Spleen (tissue), 11 donors: ENCODE measurements at regions not wholly inside any gene's neighbourhood (a gene's known extent, or its start where the extent isn't known, plus 50 kb on each side); places are given as distances from the start of the nearest gene placed in this dataset.

ENCODE experiments used
- DNase-seq: peaks from one replicate; pipeline ENCODE4 v3.0.0-alpha.2; 2020
- H3K27ac ChIP-seq, 8 donors: fragments of 200-600 bp; sonication (generic) in 7 of 8; 1 replicate in 4 of 8; 2 replicates in 4 of 8; pipeline versions ENCODE4 v1.5.0 to v1.8.0; 2016 to 2021; ENCODE audit warnings: inconsistent platforms in 4 of 8, mild to moderate bottlenecking in 4 of 8, moderate library complexity in 1 of 8
- H3K27me3 ChIP-seq, 7 donors: fragments of 200-600 bp; sonication (generic) in 6 of 7; replicated peaks in 1 of 7; 1 replicate in 4 of 7; 2 replicates in 3 of 7; pipeline versions ENCODE4 v1.5.0 to v1.8.0; 2016 to 2021; ENCODE audit warnings: inconsistent platforms in 3 of 7, mild to moderate bottlenecking in 1 of 7
- H3K36me3 ChIP-seq, 6 donors: fragments of 200-600 bp; sonication (generic) in 5 of 6; 1 replicate in 4 of 6; 2 replicates in 2 of 6; pipeline versions ENCODE4 v1.5.0 to v1.8.0; 2016 to 2021; ENCODE audit warnings: inconsistent platforms in 2 of 6
- H3K4me1 ChIP-seq, 6 donors: fragments of 200-600 bp; sonication (generic) in 5 of 6; 1 replicate in 3 of 6; 2 replicates in 3 of 6; pipeline versions ENCODE4 v1.5.0 to v1.8.0; 2016 to 2021; ENCODE audit warnings: inconsistent platforms in 3 of 6
- H3K4me3 ChIP-seq, 8 donors: fragments of 200-600 bp; sonication (generic) in 7 of 8; 1 replicate in 4 of 8; 2 replicates in 4 of 8; pipeline versions ENCODE4 v1.5.0 to v1.8.0; 2016 to 2021; ENCODE audit warnings: inconsistent platforms in 4 of 8, mild to moderate bottlenecking in 4 of 8, moderate library complexity in 2 of 8
- H3K9me3 ChIP-seq, 8 donors: fragments of 200-600 bp; sonication (generic) in 7 of 8; 1 replicate in 4 of 8; 2 replicates in 4 of 8; pipeline versions ENCODE4 v1.5.0 to v1.8.0; 2016 to 2021; ENCODE audit warnings: inconsistent platforms in 4 of 8
- CTCF ChIP-seq, 11 experiments: fragments of 200-600 bp in 7 of 11; fragments of 450-650 bp in 4 of 11; sonication (generic) in 4 of 11; IDR thresholded peaks in 8 of 11; conservative IDR thresholded peaks in 3 of 11; 1 replicate in 7 of 11; 2 replicates in 4 of 11; pipeline versions ENCODE4 v1.4.0 to v1.8.0; 2016 to 2021; ENCODE audit warnings: antibody characterized with exemption in 11 of 11, inconsistent platforms in 4 of 11, mild to moderate bottlenecking in 1 of 11
- POLR2A ChIP-seq, 3 donors: fragments of 450-650 bp; IDR thresholded peaks; one replicate each; pipeline ENCODE4 v1.5.1; 2017; ENCODE audit warnings: antibody characterized with exemption in 3 of 3, mild to moderate bottlenecking in 1 of 3
- POLR2AphosphoS5 ChIP-seq, 3 donors: sonication (generic); formaldehyde crosslinking; IDR thresholded peaks; one replicate each; pipeline ENCODE4 v1.5.1; 2017; ENCODE audit warnings: antibody characterized with exemption in 3 of 3
- WGBS, 5 donors: extraction: QIAGEN DNeasy Blood & Tissue Kit in 3 of 5; methylation state at CpG; one replicate each; pipeline versions ENCODE4 v1.1.5 to v1.1.7; 2013 to 2018; 5-methylcytosine and 5-hydroxymethylcytosine counted together
- intact Hi-C: fragments of 100-400 bp; cut with DNase I; formaldehyde crosslinking; loops from one replicate; pipeline ENCODE4 v1.15.0; 2023; ENCODE audit warnings: low total_unique reads
- donor health status: healthy with polysubstance abuse.
- donor health status: DM: no; HTN: no; CAD: no; lungs with moderate emphysema.
- donor health status: DM: no; HTN: no; CAD: no.
- donor health status: Bipolar disorder and iron deficiency.
- donor health status: healthy.
- donor health status: DM: no; HTN: no; CAD: no.
- donor health status: DM: yes; HTN: yes; CAD: no.

- WGBS, 5 donors, result 86 to 91% (median 87%) methylated on average over 7 of the region's 7 CpGs
- intact Hi-C loops, result no loop called here
- no peak for DNase-seq
- Histone ChIP-seq H3K36me3 (no peaks in the 10 kb centered on the region), H3K27ac (no peak overlapping the region), H3K9me3 (no peaks in the 10 kb centered on the region), H3K27me3 (no peaks in the 10 kb centered on the region), H3K4me3 (no peak overlapping the region), H3K4me1 (no peaks in the 10 kb centered on the region)
- TF ChIP-seq CTCF (IDR thresholded peaks at IDR 0.05 in 8 of 11, conservative IDR thresholded peaks at IDR 0.05 in 3 of 11) (no peak), POLR2A (IDR thresholded peaks at IDR 0.05) (no peak), POLR2AphosphoS5 (IDR thresholded peaks at IDR 0.05) (no peak)
Measured at GRCh38 chr18:75524841-75525240, 97.3 kb upstream of the SMIM21 start.

- intact Hi-C loops, result no loop called here
- 85 to 96% (median 88%) methylated on average over 8 of the region's 8 CpGs for WGBS, 5 donors
- Histone ChIP-seq H3K4me3 (no peak overlapping the region), H3K9me3 (no peaks in the 10 kb centered on the region), H3K27me3 (no peaks in the 10 kb centered on the region), H3K36me3 (no peaks in the 10 kb centered on the region), H3K4me1 (no peaks in the 10 kb centered on the region), H3K27ac (no peak overlapping the region)
- no peak for TF ChIP-seq POLR2AphosphoS5 (IDR thresholded peaks at IDR 0.05)
- no peak for TF ChIP-seq POLR2A (IDR thresholded peaks at IDR 0.05)
- TF ChIP-seq CTCF (IDR thresholded peaks at IDR 0.05 in 8 of 11, conservative IDR thresholded peaks at IDR 0.05 in 3 of 11), result no peak
- DNase-seq, result no peak
Measured at GRCh38 chr18:75524181-75524580, 96.7 kb upstream of the SMIM21 start.

GRCh38 chr18:75521816-75522215 lies 94.3 kb upstream of the SMIM21 start:
- H3K27me3 ChIP-seq, result no peaks in the 10 kb centered on the region

GRCh38 chr18:75518007-75518406 lies 90.5 kb upstream of the SMIM21 start:
- Histone ChIP-seq H3K36me3 (no peaks in the 10 kb centered on the region), H3K4me3 (no peak overlapping the region), H3K27ac (no peak overlapping the region), H3K27me3 (no peaks in the 10 kb centered on the region), H3K9me3 (peaks cover 0 to 19% (median 6%) of the 10 kb centered on the region in 8 donors), H3K4me1 (no peaks in the 10 kb centered on the region)
- 83 to 95% (median 89%) methylated on average over 2 to 3 of the region's 3 CpGs for WGBS, 5 donors
- DNase-seq, result no peak
- TF ChIP-seq POLR2AphosphoS5 (IDR thresholded peaks at IDR 0.05), result no peak
- no peak for TF ChIP-seq POLR2A (IDR thresholded peaks at IDR 0.05)
- TF ChIP-seq CTCF (IDR thresholded peaks at IDR 0.05 in 8 of 11, conservative IDR thresholded peaks at IDR 0.05 in 3 of 11), result no peak
- intact Hi-C loops, result no loop called here

More at GRCh38 chr18:75521816-75522215, 94.3 kb upstream of the SMIM21 start:
- no peaks in the 10 kb centered on the region for H3K9me3 ChIP-seq
- no peak overlapping the region for H3K27ac ChIP-seq
- TF ChIP-seq POLR2AphosphoS5 (IDR thresholded peaks at IDR 0.05) (no peak), CTCF (IDR thresholded peaks at IDR 0.05 in 8 of 11, conservative IDR thresholded peaks at IDR 0.05 in 3 of 11) (no peak), POLR2A (IDR thresholded peaks at IDR 0.05) (no peak)
- no peak for DNase-seq
- no peaks in the 10 kb centered on the region for H3K4me1 ChIP-seq
- no peaks in the 10 kb centered on the region for H3K36me3 ChIP-seq
- intact Hi-C loops, result no loop called here
- H3K4me3 ChIP-seq, result no peak overlapping the region
- 78 to 89% (median 84%) methylated on average over 8 to 12 of the region's 12 CpGs for WGBS, 5 donors
